Prostate gland (tissue), 2 donors: ENCODE measurements at regions not wholly inside any gene's neighbourhood (a gene's known extent, or its start where the extent isn't known, plus 50 kb on each side); places are given as distances from the start of the nearest gene placed in this dataset.

Experiments used
- DNase-seq: peaks from one replicate; pipeline ENCODE4 v3.0.0-alpha.2; 2019; ENCODE audit warnings: low spot score
- H3K27ac ChIP-seq, 2 donors: fragments of 200-600 bp; sonication (generic); 2 replicates each; pipeline ENCODE4 v1.5.1; 2017 to 2019
- H3K27me3 ChIP-seq: fragments of 200-600 bp; sonication (generic); replicated peaks from 2 replicates; pipeline ENCODE4 v1.5.1; 2019; ENCODE audit not compliant: insufficient read depth
- H3K36me3 ChIP-seq, 2 donors: fragments of 200-600 bp; sonication (generic); 1 replicate in 1 of 2; 2 replicates in 1 of 2; pipeline versions ENCODE4 v1.5.1 to v1.8.1; 2017 to 2019
- H3K4me1 ChIP-seq: fragments of 200-600 bp; sonication (generic); replicated peaks from 2 replicates; pipeline ENCODE4 v1.5.1; 2019
- H3K4me3 ChIP-seq, 2 donors: fragments of 200-600 bp; sonication (generic); 2 replicates each; pipeline ENCODE4 v1.5.1; 2017 to 2019
- H3K9me3 ChIP-seq: fragments of 200-600 bp; sonication (generic); 2 replicates; pipeline ENCODE4 v1.5.1; 2017
- POLR2A ChIP-seq: fragments of 450-650 bp; IDR thresholded peaks from one replicate; pipeline ENCODE4 v1.6.1; 2016; ENCODE audit warnings: antibody characterized with exemption, mild to moderate bottlenecking
- POLR2AphosphoS5 ChIP-seq: sonication (generic); formaldehyde crosslinking; IDR thresholded peaks from one replicate; pipeline ENCODE4 v1.6.1; 2017; ENCODE audit warnings: antibody characterized with exemption
- WGBS: methylation state at CpG from one replicate; pipeline ENCODE4 v1.1.5; 2018; 5-methylcytosine and 5-hydroxymethylcytosine counted together
- intact Hi-C: fragments of 100-400 bp; cut with DNase I; formaldehyde crosslinking; loops from one replicate; pipeline ENCODE4 v1.14.2; 2022
- TF ChIP-seq, protein P1 (sequence below), 4 experiments: fragments of 200-600 bp in 2 of 4; fragments of 450-650 bp in 2 of 4; sonication (generic) in 2 of 4; IDR thresholded peaks; 1 replicate in 3 of 4; 2 replicates in 1 of 4; pipeline ENCODE4 v1.5.1; 2016 to 2019; ENCODE audit warnings: antibody characterized with exemption in 4 of 4, mild to moderate bottlenecking in 2 of 4, moderate library complexity in 2 of 4

DNA sequence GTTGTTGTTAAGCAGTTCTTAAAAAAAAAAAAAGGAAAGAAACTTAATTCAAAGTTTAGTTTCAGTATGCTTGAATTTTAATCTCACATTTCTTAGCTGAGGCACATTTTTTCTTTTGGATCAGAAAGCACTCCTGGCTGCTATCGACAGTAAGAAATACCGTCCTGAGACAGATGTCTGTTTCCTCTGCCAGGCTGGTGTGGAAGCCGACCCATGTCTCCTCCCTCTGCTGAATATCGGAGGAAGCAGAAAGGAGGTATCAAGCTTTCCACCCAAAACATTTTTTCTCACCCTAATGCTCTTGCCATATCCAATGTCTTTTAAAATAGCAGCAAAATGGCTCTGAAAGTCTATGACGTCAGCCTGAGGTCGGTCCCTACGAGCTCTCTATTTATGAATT, 208.1 kb downstream of the TLE4 start:
- no peak overlapping the region for H3K27ac ChIP-seq
- no peak overlapping the region for H3K4me3 ChIP-seq
- WGBS: 86% methylated on average over 7 of the region's 7 CpGs
- H3K4me1 ChIP-seq: no peaks in the 10 kb centered on the region
- no peaks in the 10 kb centered on the region for H3K27me3 ChIP-seq
- DNase-seq: no peak
- no peaks in the 10 kb centered on the region for H3K9me3 ChIP-seq
- no peaks in the 10 kb centered on the region for H3K36me3 ChIP-seq
- TF ChIP-seq, protein P1, sequence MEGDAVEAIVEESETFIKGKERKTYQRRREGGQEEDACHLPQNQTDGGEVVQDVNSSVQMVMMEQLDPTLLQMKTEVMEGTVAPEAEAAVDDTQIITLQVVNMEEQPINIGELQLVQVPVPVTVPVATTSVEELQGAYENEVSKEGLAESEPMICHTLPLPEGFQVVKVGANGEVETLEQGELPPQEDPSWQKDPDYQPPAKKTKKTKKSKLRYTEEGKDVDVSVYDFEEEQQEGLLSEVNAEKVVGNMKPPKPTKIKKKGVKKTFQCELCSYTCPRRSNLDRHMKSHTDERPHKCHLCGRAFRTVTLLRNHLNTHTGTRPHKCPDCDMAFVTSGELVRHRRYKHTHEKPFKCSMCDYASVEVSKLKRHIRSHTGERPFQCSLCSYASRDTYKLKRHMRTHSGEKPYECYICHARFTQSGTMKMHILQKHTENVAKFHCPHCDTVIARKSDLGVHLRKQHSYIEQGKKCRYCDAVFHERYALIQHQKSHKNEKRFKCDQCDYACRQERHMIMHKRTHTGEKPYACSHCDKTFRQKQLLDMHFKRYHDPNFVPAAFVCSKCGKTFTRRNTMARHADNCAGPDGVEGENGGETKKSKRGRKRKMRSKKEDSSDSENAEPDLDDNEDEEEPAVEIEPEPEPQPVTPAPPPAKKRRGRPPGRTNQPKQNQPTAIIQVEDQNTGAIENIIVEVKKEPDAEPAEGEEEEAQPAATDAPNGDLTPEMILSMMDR (IDR thresholded peaks at IDR 0.05): no peak
- TF ChIP-seq POLR2AphosphoS5: no peak
- TF ChIP-seq POLR2A: no peak
- intact Hi-C loops: no loop called here

DNA sequence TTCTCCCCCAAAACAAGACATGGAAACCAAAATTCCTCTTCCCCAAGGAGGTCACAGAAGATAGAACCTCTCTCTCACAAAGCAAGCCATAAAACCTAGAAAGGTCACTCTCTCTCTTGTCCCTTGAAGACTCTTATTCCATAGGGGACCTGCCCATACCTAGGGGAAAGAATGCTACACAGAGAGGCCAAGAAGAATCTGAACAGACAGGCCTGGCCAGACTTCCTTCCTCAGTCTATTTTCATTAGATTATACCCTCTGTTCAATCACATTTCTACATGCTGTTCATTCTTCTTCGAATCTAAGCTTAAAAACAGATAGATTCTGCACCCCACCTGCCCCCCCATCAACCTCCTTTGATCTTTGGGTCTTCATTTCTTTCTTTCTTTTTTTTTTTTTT, 206.8 kb downstream of the TLE4 start:
- WGBS: 86% methylated on average over 1 of the region's 1 CpG
- Histone ChIP-seq H3K27me3 (no peaks in the 10 kb centered on the region), H3K36me3 (no peaks in the 10 kb centered on the region), H3K9me3 (no peaks in the 10 kb centered on the region), H3K4me1 (no peaks in the 10 kb centered on the region), H3K27ac (no peak overlapping the region), H3K4me3 (no peak overlapping the region)
- DNase-seq: no peak
- TF ChIP-seq POLR2A (no peak), POLR2AphosphoS5 (no peak)
- intact Hi-C loops: no loop called here

DNA sequence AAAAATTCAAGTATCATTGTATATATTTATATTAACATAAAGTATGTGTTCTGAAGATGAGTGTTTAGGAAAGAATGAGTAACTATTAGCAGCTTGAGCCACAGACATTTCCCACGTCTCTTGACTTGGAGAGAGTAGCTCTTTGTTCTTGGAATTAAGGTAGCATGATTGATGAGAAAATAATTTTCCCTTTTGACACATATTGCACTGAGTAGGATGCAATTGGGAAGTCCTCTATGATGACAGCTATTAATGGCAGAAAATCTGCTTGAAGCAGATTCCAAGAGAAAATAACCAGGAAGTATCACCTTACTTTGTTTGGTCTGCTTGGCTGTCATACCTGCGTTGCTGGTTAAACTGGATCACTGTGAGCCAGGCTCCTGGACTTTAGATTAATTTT, 204.8 kb downstream of the TLE4 start:
- TF ChIP-seq, protein P1 (IDR thresholded peaks at IDR 0.05): no peak
- TF ChIP-seq POLR2AphosphoS5: peak; percentile 43
- Histone ChIP-seq H3K27me3 (no peaks in the 10 kb centered on the region), H3K36me3 (no peaks in the 10 kb centered on the region), H3K9me3 (no peaks in the 10 kb centered on the region), H3K4me1 (no peaks in the 10 kb centered on the region), H3K4me3 (no peak overlapping the region), H3K27ac (no peak overlapping the region)
- 27% methylated on average over 2 of the region's 2 CpGs for WGBS
- intact Hi-C loops: no loop called here
- peak; percentile 14 for DNase-seq
